GM18873 (cell line): ENCODE measurements at regions not wholly inside any gene's neighbourhood (a gene's known extent, or its start where the extent isn't known, plus 50 kb on each side); places are given as distances from the start of the nearest gene placed in this dataset.
"Not testable (repeated sequence)": the region's sequence is repeated elsewhere in the genome, so short reads cannot be mapped to it uniquely, and the experiment has no call there.

Experiments used
- ATAC-seq: cut with Tn5 transposase; IDR thresholded peaks from one replicate; pipeline ENCODE4 v1.9.1; 2021; ENCODE audit warnings: mild to moderate bottlenecking, moderate library complexity, moderate number of reproducible peaks; ENCODE audit not compliant: unreplicated experiment, low FRiP score

DNA sequence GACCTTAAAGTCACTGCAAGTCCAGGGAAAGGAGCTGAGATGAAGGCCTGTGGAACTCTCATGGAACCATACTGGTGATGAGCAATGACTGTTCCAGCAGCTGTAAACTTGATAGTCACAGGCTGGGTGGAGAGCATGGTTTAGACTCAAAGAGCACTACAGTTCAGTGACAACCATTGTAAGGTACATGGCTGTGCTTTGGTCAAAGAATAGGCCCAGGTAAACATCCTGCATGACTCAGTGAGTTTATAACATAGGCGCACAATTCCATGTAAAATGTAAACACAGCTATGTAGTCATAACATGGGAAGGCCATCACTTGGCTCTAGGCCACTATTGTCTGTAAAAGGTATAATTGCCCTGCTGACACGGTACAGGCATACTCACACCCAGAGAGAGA, 119.3 kb upstream of the FSCB start:
- ATAC-seq = no peak

DNA sequence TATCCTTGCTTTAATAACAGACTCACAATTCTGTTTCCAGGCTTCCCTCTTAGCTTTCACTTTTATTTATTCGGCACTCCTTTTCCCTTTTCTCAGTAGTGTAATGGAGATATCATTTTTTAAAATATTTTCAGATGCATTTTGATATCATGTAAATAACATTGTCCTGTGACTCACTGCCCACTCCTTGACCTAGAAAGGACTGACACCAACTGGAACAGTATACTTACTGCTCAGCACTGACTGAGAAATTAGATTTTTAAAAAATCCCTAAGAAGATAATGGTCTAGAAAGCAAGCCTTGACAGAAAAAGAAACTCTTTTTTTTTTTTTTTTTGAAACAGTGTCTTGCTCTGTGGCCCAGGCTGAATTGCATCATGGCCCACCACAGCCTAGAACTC, 118.0 kb upstream of the FSCB start:
- ATAC-seq = no peak

- no peak for ATAC-seq
Measured at GRCh38 chr14:44620121-44621019, 113.3 kb upstream of the FSCB start.

- ATAC-seq = no peak
Measured at GRCh38 chr14:44616204-44616603, 109.1 kb upstream of the FSCB start.

DNA sequence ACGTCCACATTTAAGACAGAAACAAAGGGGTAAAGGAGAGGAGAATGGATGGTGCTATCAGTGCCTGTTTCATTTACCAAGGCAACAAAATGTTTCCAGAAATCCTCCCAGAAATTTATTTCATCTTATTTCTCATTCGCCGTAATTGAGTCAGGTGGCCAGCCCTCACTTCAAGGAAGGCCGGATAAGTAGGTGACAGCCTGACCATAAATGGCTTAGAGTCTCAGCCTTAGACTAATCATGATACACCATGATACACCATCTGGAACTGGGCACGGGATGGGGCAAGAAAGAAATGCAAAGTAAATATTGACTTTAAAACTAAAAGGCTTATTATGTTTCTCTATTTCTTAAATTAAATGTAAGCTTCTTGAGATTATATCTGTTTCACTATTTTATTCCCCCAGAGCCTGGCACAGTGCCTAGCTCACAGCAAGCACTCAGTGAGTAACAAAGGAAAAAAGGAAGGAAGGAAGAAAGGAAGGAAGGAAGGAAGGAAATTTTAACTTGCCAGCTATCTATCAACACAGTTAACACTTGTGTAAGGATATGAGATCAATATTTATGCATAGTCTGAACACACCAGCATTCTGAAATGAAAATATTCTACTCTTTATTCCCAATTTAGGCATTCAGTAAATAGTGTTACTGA, 106.1 kb upstream of the FSCB start:
- no peak for ATAC-seq

DNA sequence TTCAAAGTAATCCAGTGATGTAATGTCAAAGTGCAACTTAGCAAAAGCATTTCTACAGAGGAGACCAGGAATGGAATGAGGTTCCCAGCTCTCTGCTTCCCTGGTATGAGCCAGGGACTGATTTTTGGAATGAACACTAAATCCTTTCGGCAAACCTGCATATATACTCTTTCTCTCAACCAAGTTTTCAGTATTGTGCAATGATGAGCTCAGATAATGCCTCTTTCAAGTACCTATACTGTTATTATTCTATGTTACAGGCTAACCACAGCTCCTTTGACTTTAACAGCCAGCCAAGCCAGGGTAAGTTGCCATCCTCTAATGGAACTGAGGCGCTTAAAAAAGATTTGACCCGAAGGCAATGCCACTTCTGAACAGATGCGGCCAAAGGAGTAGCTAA, 104.9 kb upstream of the FSCB start:
- ATAC-seq = no peak

GRCh38 chr14:44609876-44610510, 102.9 kb upstream of the FSCB start:
- no peak for ATAC-seq

DNA sequence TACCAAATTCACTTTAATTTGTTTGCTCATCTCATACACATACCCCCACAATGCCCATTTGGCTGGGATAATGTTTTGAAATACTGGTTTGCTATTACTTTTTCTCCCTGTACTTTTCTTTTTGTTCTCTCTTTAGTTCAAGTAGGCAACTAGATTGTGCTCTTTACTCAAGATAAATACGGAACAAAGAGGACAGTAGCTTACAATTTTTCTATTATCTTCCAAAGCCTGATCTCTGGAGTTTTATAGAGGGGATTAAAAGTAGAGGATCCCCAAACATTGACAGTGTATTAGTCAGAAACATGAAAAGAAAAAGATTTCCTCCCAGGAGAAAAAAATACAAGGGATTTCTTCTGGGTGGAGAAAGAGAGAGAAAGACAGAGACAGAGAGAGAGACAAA, 102.1 kb upstream of the FSCB start:
- no peak for ATAC-seq

- ATAC-seq = no peak
Measured at GRCh38 chr14:44607701-44608100, 100.6 kb upstream of the FSCB start.

DNA sequence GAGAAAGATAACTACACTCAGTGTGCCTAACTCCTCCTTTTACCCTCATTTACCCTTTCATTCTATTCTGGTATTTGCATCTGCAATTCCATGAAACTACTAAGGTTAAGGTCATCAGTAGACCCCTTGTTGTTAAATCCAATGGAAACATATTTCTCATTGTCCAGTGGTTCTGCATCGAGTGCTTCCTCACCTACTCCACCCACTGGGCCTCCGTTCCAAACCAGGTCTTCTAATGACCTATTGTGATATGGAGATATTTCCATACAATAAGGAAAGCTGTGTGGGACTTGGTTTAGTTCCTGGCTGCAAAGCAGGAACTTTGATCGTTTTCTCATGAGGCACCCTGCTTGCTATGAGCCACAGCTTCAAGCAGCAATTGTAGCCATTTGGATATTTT, 99.5 kb upstream of the FSCB start:
- ATAC-seq = no peak

DNA sequence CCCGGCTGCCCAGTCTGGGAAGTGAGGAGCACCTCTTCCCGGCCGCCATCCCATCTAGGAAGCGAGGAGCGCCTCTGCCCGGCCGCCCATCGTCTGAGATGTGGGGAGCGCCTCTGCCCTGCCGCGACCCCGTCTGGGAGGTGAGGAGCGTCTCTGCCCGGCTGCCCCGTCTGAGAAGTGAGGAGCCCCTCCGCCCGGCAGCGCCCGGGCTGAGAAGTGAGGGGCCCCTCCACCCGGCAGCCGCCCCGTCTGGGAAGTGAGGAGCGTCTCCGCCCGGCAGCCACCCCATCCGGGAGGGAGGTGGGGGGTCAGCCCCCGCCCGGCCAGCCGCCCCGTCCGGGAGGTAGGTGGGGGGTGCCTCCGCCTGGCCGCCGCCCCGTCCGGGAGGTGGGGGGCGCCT, 94.2 kb upstream of the FSCB start:
- ATAC-seq = not testable (repeated sequence)

DNA sequence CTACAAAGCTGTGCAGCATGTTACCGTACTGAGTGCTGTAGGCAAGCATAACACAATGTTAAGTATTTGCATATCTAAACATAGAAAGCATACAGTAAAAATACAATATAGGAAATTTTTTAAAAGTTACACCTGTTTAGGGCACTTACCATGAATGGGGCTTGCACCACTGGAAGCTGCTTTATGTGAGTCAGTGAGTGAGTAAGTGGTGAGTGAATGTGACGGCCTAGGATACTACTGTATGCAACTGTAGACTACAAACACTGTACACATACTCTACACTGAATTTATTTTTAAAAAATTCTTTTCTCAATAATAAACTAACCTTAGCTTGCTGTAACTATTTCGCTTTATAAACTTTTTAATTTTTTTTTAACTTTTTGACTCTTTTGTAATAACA, 82.1 kb upstream of the FSCB start:
- no peak for ATAC-seq

DNA sequence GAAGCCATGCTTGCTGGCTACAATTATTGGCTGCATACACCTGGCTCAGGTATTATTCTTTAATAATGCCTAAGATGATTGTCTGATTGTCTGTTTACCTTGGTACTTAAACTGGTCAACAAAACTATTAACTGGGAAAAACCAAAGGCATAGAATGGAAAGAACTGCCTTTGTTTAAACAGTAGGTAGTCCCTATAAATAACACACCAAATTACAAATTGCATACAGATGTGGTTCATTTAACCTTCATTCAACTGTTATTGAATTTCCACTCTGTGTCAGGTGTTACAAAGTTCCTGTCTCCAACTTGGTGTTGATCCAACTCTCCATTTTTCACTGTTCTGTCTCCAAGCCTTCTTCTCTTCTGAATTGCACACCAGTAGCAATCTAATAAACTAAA, 79.8 kb upstream of the FSCB start:
- ATAC-seq = no peak

DNA sequence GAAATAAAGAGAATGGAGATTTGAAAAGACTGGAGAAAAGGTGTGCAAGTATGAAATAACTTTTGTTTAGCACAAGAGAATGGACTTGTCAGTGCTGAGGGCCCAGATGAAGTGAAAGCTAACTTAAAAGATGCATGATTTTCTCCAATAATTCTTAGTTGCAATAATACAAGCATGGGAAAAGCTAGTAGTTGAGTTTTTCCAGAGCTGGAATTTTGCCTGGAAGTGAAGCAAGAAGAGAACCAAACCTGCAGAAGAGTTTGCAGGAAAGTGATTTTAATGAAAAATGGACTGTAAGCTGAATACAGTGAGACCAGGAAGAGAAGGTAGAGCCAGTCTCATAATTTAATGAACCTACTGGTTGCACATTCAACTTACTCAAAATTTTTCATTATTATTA, 69.3 kb upstream of the FSCB start:
- no peak for ATAC-seq

GRCh38 chr14:44567997-44568396, 60.9 kb upstream of the FSCB start:
- no peak for ATAC-seq

DNA sequence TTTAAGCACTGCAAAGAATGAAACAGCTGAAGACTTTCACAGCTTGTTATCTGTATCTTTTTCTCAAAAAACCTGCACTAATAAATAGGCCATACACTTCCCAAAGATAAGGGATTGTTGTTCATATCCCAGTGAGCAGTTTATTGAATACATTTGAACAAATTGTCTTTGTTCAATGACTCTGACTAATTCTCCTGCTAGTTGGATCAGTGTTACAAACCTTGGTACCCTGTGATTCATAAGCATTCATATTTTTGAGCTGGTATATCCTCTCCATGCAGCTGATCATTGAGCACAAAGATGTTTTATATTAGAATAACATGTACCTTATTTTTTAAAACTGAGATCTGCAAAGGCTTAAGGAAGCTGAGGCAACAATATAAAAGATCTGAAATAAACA, 58.9 kb upstream of the FSCB start:
- no peak for ATAC-seq

- ATAC-seq = no peak
Measured at GRCh38 chr14:44564908-44565307, 57.8 kb upstream of the FSCB start.
